ENCODE measurements at regions not wholly inside any gene's neighbourhood (a gene's known extent, or its start where the extent isn't known, plus 50 kb on each side); places are given as distances from the start of the nearest gene placed in this dataset.

GRCh38 chr10:45201271-45201670 is 114.1 kb downstream of the OR13A1 start (continued):
- TF ChIP-seq, protein P1, sequence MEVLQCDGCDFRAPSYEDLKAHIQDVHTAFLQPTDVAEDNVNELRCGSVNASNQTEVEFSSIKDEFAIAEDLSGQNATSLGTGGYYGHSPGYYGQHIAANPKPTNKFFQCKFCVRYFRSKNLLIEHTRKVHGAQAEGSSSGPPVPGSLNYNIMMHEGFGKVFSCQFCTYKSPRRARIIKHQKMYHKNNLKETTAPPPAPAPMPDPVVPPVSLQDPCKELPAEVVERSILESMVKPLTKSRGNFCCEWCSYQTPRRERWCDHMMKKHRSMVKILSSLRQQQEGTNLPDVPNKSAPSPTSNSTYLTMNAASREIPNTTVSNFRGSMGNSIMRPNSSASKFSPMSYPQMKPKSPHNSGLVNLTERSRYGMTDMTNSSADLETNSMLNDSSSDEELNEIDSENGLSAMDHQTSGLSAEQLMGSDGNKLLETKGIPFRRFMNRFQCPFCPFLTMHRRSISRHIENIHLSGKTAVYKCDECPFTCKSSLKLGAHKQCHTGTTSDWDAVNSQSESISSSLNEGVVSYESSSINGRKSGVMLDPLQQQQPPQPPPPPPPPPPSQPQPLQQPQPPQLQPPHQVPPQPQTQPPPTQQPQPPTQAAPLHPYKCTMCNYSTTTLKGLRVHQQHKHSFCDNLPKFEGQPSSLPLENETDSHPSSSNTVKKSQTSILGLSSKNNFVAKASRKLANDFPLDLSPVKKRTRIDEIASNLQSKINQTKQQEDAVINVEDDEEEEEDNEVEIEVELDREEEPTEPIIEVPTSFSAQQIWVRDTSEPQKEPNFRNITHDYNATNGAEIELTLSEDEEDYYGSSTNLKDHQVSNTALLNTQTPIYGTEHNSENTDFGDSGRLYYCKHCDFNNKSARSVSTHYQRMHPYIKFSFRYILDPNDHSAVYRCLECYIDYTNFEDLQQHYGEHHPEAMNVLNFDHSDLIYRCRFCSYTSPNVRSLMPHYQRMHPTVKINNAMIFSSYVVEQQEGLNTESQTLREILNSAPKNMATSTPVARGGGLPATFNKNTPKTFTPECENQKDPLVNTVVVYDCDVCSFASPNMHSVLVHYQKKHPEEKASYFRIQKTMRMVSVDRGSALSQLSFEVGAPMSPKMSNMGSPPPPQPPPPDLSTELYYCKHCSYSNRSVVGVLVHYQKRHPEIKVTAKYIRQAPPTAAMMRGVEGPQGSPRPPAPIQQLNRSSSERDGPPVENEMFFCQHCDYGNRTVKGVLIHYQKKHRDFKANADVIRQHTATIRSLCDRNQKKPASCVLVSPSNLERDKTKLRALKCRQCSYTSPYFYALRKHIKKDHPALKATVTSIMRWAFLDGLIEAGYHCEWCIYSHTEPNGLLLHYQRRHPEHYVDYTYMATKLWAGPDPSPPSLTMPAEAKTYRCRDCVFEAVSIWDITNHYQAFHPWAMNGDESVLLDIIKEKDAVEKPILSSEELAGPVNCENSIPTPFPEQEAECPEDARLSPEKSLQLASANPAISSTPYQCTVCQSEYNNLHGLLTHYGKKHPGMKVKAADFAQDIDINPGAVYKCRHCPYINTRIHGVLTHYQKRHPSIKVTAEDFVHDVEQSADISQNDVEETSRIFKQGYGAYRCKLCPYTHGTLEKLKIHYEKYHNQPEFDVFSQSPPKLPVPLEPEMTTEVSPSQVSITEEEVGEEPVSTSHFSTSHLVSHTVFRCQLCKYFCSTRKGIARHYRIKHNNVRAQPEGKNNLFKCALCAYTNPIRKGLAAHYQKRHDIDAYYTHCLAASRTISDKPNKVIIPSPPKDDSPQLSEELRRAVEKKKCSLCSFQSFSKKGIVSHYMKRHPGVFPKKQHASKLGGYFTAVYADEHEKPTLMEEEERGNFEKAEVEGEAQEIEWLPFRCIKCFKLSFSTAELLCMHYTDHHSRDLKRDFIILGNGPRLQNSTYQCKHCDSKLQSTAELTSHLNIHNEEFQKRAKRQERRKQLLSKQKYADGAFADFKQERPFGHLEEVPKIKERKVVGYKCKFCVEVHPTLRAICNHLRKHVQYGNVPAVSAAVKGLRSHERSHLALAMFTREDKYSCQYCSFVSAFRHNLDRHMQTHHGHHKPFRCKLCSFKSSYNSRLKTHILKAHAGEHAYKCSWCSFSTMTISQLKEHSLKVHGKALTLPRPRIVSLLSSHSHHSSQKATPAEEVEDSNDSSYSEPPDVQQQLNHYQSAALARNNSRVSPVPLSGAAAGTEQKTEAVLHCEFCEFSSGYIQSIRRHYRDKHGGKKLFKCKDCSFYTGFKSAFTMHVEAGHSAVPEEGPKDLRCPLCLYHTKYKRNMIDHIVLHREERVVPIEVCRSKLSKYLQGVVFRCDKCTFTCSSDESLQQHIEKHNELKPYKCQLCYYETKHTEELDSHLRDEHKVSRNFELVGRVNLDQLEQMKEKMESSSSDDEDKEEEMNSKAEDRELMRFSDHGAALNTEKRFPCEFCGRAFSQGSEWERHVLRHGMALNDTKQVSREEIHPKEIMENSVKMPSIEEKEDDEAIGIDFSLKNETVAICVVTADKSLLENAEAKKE (CRISPR knock-in tag; IDR thresholded peaks at IDR 0.05): no peak
- TF ChIP-seq ZNF331 (CRISPR knock-in tag; IDR thresholded peaks at IDR 0.05; ENCODE audit: low read depth): no peak
- no peak for TF ChIP-seq EZH2 (IDR thresholded peaks at IDR 0.05; ENCODE audit: low read depth, unreplicated experiment)
- no peak for TF ChIP-seq REST (IDR thresholded peaks at IDR 0.05; ENCODE audit: unreplicated experiment)

GRCh38 chr10:45202242-45202641 is 113.2 kb downstream of the OR13A1 start:
- Histone ChIP-seq H3K9me2 (ENCODE audit: insufficient read depth) (no peaks in the 10 kb centered on the region), H3K4me2 (no peak overlapping the region), H2AFZ (no peak overlapping the region), H3K36me3 (ENCODE audit: insufficient read depth) (no peaks in the 10 kb centered on the region), H3K27me3 (ENCODE audit: insufficient read depth) (no peaks in the 10 kb centered on the region), H3K4me3 (no peak overlapping the region), H3K27ac (ENCODE audit: low read depth) (no peak overlapping the region), H3F3A (replicated peaks; ENCODE audit: low read depth) (no peaks in the 10 kb centered on the region), H4K20me1 (replicated peaks; ENCODE audit: insufficient read depth) (no peaks in the 10 kb centered on the region), H3K79me2 (replicated peaks; ENCODE audit: insufficient read depth) (no peaks in the 10 kb centered on the region), H3K4me1 (ENCODE audit: insufficient read depth) (no peaks in the 10 kb centered on the region)
- Mint-ChIP-seq H3K27me3 (ENCODE audit: insufficient read depth, low read depth, poor library complexity) (peaks cover 2% of the 10 kb centered on the region), H3K36me3 (ENCODE audit: low read depth) (no peaks in the 10 kb centered on the region), H3K4me1 (no peaks in the 10 kb centered on the region; the same call in 2 of the 3 replicates), H3K9me3 (no peaks in the 10 kb centered on the region), H3K27ac (no peak overlapping the region), H3K4me3 (no peak overlapping the region)
- no peak for ATAC-seq
- DNase-seq (ENCODE audit: low spot score): no peak
- no peak for TF ChIP-seq EZH2phosphoT487 (IDR thresholded peaks at IDR 0.05; ENCODE audit: unreplicated experiment)
- TF ChIP-seq ZNF331 (CRISPR knock-in tag; IDR thresholded peaks at IDR 0.05; ENCODE audit: low read depth): no peak
- TF ChIP-seq REST (IDR thresholded peaks at IDR 0.05; ENCODE audit: unreplicated experiment): no peak
- no peak for TF ChIP-seq POLR2AphosphoS5 (IDR thresholded peaks at IDR 0.05; ENCODE audit: low read depth)
- TF ChIP-seq STAT1 (IDR thresholded peaks at IDR 0.05; ENCODE audit: unreplicated experiment): no peak
